GM23338 (cell line): ENCODE measurements at regions not wholly inside any gene's neighbourhood (a gene's known extent, or its start where the extent isn't known, plus 50 kb on each side); places are given as distances from the start of the nearest gene placed in this dataset.

Source experiments
- ATAC-seq: fragments of 200-7000 bp; cut with Tn5 transposase; 3 replicates; pipeline ENCODE4 v1.9.1; 2020
- DNase-seq: peaks from one replicate; pipeline ENCODE4 v3.0.0-alpha.2; 2015; ENCODE audit warnings: low spot score
- H2AFZ ChIP-seq: fragments of 200-600 bp; sonication (generic); 2 replicates; pipeline ENCODE4 v1.8.0; 2016; ENCODE audit warnings: antibody characterized with exemption, mild to moderate bottlenecking, moderate library complexity
- H3F3A ChIP-seq: fragments of 200-600 bp; sonication (generic); replicated peaks from 2 replicates; pipeline ENCODE4 v1.8.0; 2017; ENCODE audit warnings: antibody characterized with exemption, mixed run types, low read depth
- H3K27ac ChIP-seq: fragments of 200-600 bp; sonication (generic); 2 replicates; pipeline ENCODE4 v1.6.1; 2016; ENCODE audit warnings: low read depth
- H3K27me3 ChIP-seq: fragments of 200-600 bp; sonication (generic); 2 replicates; pipeline ENCODE4 v1.8.0; 2016; ENCODE audit warnings: mild to moderate bottlenecking, mixed run types, moderate library complexity; ENCODE audit not compliant: insufficient read depth
- H3K36me3 ChIP-seq: fragments of 200-600 bp; sonication (generic); 2 replicates; pipeline ENCODE4 v1.8.0; 2016; ENCODE audit warnings: mild to moderate bottlenecking; ENCODE audit not compliant: insufficient read depth
- H3K4me1 ChIP-seq: fragments of 200-600 bp; sonication (generic); 2 replicates; pipeline ENCODE4 v1.8.0; 2016; ENCODE audit warnings: mild to moderate bottlenecking, moderate library complexity; ENCODE audit not compliant: insufficient read depth
- H3K4me2 ChIP-seq: fragments of 200-600 bp; sonication (generic); 2 replicates; pipeline ENCODE4 v1.7.1; 2017; ENCODE audit warnings: mixed run types
- H3K4me3 ChIP-seq: fragments of 200-600 bp; sonication (generic); 2 replicates; pipeline ENCODE4 v1.6.1; 2016; ENCODE audit warnings: mixed run types
- H3K79me2 ChIP-seq: fragments of 200-600 bp; sonication (generic); replicated peaks from 2 replicates; pipeline ENCODE4 v1.8.0; 2017; ENCODE audit warnings: mild to moderate bottlenecking; ENCODE audit not compliant: insufficient read depth
- H3K9me2 ChIP-seq: fragments of 200-600 bp; sonication (generic); 2 replicates; pipeline ENCODE4 v1.8.0; 2017; ENCODE audit not compliant: insufficient read depth
- H4K20me1 ChIP-seq: fragments of 200-600 bp; sonication (generic); replicated peaks from 2 replicates; pipeline ENCODE4 v1.8.0; 2017; ENCODE audit warnings: mild to moderate bottlenecking; ENCODE audit not compliant: insufficient read depth
- H3K27ac Mint-ChIP-seq: 2 replicates; pipeline ENCODE4 v1.8.0; 2020; ENCODE audit warnings: inconsistent platforms, mild to moderate bottlenecking, moderate library complexity, mixed read lengths
- H3K27me3 Mint-ChIP-seq: 3 replicates; pipeline ENCODE4 v1.8.0; 2022; ENCODE audit warnings: low read depth, mild to moderate bottlenecking, moderate library complexity, mixed read lengths, inconsistent platforms; ENCODE audit not compliant: insufficient read depth, poor library complexity
- H3K36me3 Mint-ChIP-seq: 3 replicates; pipeline ENCODE4 v1.8.0; 2021; ENCODE audit warnings: low read depth, mild to moderate bottlenecking, inconsistent platforms, moderate library complexity, mixed read lengths
- H3K4me1 Mint-ChIP-seq: 3 replicates; pipeline ENCODE4 v1.8.0; 2020; ENCODE audit warnings: mild to moderate bottlenecking, inconsistent platforms, mixed read lengths
- H3K4me3 Mint-ChIP-seq: 3 replicates; pipeline ENCODE4 v1.8.0; 2021; ENCODE audit warnings: moderate library complexity, mild to moderate bottlenecking, inconsistent platforms, mixed read lengths
- H3K9me3 Mint-ChIP-seq: 3 replicates; pipeline ENCODE4 v1.8.0; 2020; ENCODE audit warnings: moderate library complexity, mild to moderate bottlenecking, inconsistent platforms, mixed read lengths
- CREB1 ChIP-seq: fragments of 250-450 bp; sonication (Bioruptor Pico); IDR thresholded peaks from 2 replicates; pipeline ENCODE4 v1.5.0; 2020; ENCODE audit warnings: low read depth, mild to moderate bottlenecking, moderate library complexity
- CTCF ChIP-seq, 2 experiments: fragments of 200-600 bp in 1 of 2; sonication (generic) in 1 of 2; conservative IDR thresholded peaks; 2 replicates each; pipeline versions ENCODE4 v1.5.1 to v1.6.1; 2016 to 2017; ENCODE audit warnings: antibody characterized with exemption in 2 of 2, low read depth in 2 of 2, mild to moderate bottlenecking in 2 of 2, moderate library complexity in 1 of 2
- ETS1 ChIP-seq: IDR thresholded peaks from 2 replicates; pipeline ENCODE4 v1.6.1; 2016; ENCODE audit warnings: antibody characterized with exemption
- EZH2 ChIP-seq: fragments of 200-600 bp; sonication (generic); IDR thresholded peaks from one replicate; pipeline ENCODE4 v1.8.0; 2017; ENCODE audit warnings: antibody characterized with exemption, mild to moderate bottlenecking, low read depth; ENCODE audit not compliant: unreplicated experiment
- EZH2phosphoT487 ChIP-seq: fragments of 200-600 bp; sonication (generic); IDR thresholded peaks from one replicate; pipeline ENCODE4 v1.8.1; 2018; ENCODE audit warnings: antibody characterized with exemption; ENCODE audit not compliant: unreplicated experiment
- JUNB ChIP-seq: IDR thresholded peaks from one replicate; pipeline ENCODE4 v1.6.1; 2016; ENCODE audit warnings: antibody characterized with exemption; ENCODE audit not compliant: unreplicated experiment
- NANOG ChIP-seq: IDR thresholded peaks from 2 replicates; pipeline ENCODE4 v1.6.1; 2016; ENCODE audit warnings: antibody characterized with exemption, borderline replicate concordance
- POLR2AphosphoS5 ChIP-seq: IDR thresholded peaks from 2 replicates; pipeline ENCODE4 v1.6.1; 2016; ENCODE audit warnings: antibody characterized with exemption, low read depth
- REST ChIP-seq: IDR thresholded peaks from one replicate; pipeline ENCODE4 v1.6.1; 2018; ENCODE audit warnings: antibody characterized with exemption; ENCODE audit not compliant: unreplicated experiment
- STAT1 ChIP-seq: IDR thresholded peaks from one replicate; pipeline ENCODE4 v1.6.1; 2016; ENCODE audit warnings: antibody characterized with exemption; ENCODE audit not compliant: unreplicated experiment
- ZNF114 ChIP-seq: fragments of 250-450 bp; sonication (Bioruptor Pico); IDR thresholded peaks from 2 replicates; pipeline ENCODE4 v1.5.0; 2020; ENCODE audit warnings: mild to moderate bottlenecking, moderate library complexity
- ZNF331 ChIP-seq: fragments of 250-450 bp; sonication (Bioruptor Pico); IDR thresholded peaks from 2 replicates; pipeline ENCODE4 v1.5.0; 2020; ENCODE audit warnings: low read depth, mild to moderate bottlenecking, moderate library complexity
- ZNF462 ChIP-seq: fragments of 250-450 bp; sonication (Bioruptor Pico); IDR thresholded peaks from 2 replicates; pipeline ENCODE4 v1.5.0; 2020; ENCODE audit warnings: mild to moderate bottlenecking, moderate library complexity

GRCh38 chr5:152094716-152095115, 170.1 kb upstream of the GLRA1 start:
- Mint-ChIP-seq H3K36me3 (no peaks in the 10 kb centered on the region), H3K27ac (no peak overlapping the region), H3K27me3 (peaks cover 3% of the 10 kb centered on the region), H3K4me3 (no peak overlapping the region), H3K4me1 (peaks cover 21% of the 10 kb centered on the region), H3K9me3 (no peaks in the 10 kb centered on the region)
- Histone ChIP-seq H3K9me2 (no peaks in the 10 kb centered on the region), H3K4me2 (no peak overlapping the region), H3K79me2 (no peaks in the 10 kb centered on the region), H3K4me1 (peaks cover 13% of the 10 kb centered on the region), H4K20me1 (no peaks in the 10 kb centered on the region), H2AFZ (peak overlapping the region; percentile 74), H3K27me3 (no peaks in the 10 kb centered on the region), H3K27ac (no peak overlapping the region), H3F3A (no peaks in the 10 kb centered on the region), H3K36me3 (no peaks in the 10 kb centered on the region), H3K4me3 (no peak overlapping the region)
- TF ChIP-seq NANOG (no peak), ETS1 (no peak), ZNF462 (CRISPR knock-in tag) (no peak), STAT1 (no peak), JUNB (no peak), ZNF114 (no peak), REST (no peak), EZH2phosphoT487 (no peak), CTCF (conservative IDR thresholded peaks at IDR 0.05; ENCODE audit: low read depth in 2 of 2) (no peak), CREB1 (CRISPR knock-in tag) (no peak), POLR2AphosphoS5 (no peak), EZH2 (no peak), ZNF331 (CRISPR knock-in tag) (no peak)
- DNase-seq (no peak), ATAC-seq (no peak)
